ENCODE measurements at regions not wholly inside any gene's neighbourhood (a gene's known extent, or its start where the extent isn't known, plus 50 kb on each side); places are given as distances from the start of the nearest gene placed in this dataset.

DNA sequence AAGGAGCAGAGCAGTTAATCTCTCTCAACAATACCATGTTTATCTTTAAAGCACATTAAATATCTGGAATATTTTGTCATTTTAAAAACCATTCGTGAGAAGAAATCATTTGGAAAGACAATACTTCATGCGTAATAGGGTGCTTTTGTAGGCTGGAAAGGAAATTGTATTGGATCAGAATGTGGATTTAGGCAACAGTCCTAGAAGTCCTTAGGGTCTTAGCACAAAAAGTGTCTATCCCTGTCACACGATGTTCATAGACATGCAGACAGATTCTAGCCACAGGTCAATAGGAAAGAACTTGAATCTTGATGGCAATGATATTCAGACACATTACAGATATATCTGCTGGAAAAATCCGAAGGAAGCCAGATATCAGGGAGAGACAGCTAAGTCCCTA is 156.0 kb downstream of the KCTD12 start:
- no peak overlapping the region for H3K4me3 ChIP-seq (ENCODE audit: low read depth, low read length)
- TF ChIP-seq, protein P1, sequence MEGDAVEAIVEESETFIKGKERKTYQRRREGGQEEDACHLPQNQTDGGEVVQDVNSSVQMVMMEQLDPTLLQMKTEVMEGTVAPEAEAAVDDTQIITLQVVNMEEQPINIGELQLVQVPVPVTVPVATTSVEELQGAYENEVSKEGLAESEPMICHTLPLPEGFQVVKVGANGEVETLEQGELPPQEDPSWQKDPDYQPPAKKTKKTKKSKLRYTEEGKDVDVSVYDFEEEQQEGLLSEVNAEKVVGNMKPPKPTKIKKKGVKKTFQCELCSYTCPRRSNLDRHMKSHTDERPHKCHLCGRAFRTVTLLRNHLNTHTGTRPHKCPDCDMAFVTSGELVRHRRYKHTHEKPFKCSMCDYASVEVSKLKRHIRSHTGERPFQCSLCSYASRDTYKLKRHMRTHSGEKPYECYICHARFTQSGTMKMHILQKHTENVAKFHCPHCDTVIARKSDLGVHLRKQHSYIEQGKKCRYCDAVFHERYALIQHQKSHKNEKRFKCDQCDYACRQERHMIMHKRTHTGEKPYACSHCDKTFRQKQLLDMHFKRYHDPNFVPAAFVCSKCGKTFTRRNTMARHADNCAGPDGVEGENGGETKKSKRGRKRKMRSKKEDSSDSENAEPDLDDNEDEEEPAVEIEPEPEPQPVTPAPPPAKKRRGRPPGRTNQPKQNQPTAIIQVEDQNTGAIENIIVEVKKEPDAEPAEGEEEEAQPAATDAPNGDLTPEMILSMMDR (IDR thresholded peaks at IDR 0.05; ENCODE audit: insufficient read depth, low read depth, low read length): no peak
- no peak for DNase-seq (ENCODE audit: low read depth)

DNA sequence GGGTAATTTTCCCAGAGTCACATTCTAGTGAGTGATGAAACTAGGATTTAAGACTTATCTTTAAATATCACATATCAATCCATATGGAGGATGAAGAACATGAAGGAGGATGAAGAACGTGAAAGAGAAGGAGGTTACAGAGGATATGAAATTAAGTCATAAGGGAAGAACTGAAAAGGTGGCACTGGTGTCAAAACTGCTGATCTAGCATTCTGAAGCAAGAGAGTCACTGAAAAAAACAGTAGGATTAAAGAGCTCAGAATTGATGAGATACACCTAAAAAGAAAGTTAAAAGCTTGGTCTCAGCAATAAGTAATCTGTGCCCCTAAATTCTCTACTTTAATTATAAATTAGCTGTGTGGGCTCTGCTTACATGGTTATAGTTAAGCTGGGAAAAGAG is 156.5 kb downstream of the KCTD12 start:
- DNase-seq (ENCODE audit: low read depth): no peak
- TF ChIP-seq, protein P1 (IDR thresholded peaks at IDR 0.05; ENCODE audit: insufficient read depth, low read depth, low read length): no peak

DNA sequence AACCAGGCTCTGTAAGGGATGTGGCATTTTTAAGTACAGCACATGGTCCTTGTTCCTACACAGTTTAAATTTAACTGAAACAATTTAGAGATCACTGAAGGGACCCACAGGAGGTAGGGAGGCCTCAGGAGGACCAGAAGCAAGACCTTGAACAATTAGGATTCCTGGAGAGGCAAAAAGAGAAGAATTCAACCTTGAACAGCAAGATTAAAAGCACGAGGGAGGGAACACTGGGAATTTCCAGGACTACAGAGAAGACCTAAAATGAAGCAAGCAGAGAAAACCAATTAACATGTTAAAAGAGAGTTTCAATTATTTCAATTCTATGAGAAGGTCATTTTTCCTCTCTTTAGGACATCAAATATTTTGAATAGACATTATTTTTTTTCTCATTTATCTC is 160.3 kb downstream of the KCTD12 start:
- no peak overlapping the region for H3K4me3 ChIP-seq (ENCODE audit: low read depth, low read length)
- TF ChIP-seq, protein P1 (IDR thresholded peaks at IDR 0.05; ENCODE audit: insufficient read depth, low read depth, low read length): no peak
- DNase-seq (ENCODE audit: low read depth): no peak

More for the DNA sequence above, 156.5 kb downstream of the KCTD12 start:
- no peak overlapping the region for H3K4me3 ChIP-seq (ENCODE audit: low read depth, low read length)

DNA sequence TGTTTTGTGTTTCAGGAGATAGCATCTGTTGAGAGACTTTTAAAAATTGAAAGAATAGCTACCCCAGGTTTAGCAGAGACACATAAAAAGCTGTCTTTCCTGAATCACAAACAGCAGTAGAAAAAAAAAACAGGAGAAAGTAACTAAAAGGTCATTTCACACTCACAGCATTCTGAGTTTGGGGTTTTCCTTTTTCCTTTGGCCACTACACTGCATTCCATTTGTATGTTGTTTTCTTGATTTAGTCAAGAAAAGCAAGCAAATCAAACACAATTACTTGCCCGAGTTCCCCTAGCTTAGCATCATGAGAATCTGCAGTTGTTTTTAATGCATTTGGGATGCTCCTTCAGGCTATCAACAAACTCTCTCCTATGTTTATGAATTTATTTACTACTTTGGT is 161.0 kb downstream of the KCTD12 start:
- DNase-seq (ENCODE audit: low read depth): peak; percentile 56
- TF ChIP-seq, protein P1 (IDR thresholded peaks at IDR 0.05; ENCODE audit: insufficient read depth, low read depth, low read length): no peak
- no peak overlapping the region for H3K4me3 ChIP-seq (ENCODE audit: low read depth, low read length)

DNA sequence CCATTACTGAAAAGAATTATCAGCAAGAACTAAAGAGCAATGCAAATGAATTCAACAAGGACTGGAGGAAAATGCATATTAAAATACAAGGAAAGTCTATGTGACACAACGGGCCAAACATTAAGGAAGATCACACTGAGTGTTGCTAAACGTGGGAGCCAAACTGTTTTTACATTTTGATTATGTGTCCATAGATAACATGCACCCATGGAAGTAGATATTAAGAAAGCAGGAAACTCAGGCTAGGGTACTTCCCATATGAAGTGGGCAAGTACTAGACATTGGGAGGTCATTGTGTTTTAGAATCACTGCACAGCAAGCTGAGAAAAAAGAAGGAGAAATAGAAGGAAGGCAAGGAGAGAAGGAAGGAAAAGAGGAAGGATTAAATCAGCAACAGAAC is 161.8 kb downstream of the KCTD12 start:
- H3K4me3 ChIP-seq (ENCODE audit: low read depth, low read length): no peak overlapping the region
- DNase-seq (ENCODE audit: low read depth): no peak
- TF ChIP-seq, protein P1 (IDR thresholded peaks at IDR 0.05; ENCODE audit: insufficient read depth, low read depth, low read length): no peak

DNA sequence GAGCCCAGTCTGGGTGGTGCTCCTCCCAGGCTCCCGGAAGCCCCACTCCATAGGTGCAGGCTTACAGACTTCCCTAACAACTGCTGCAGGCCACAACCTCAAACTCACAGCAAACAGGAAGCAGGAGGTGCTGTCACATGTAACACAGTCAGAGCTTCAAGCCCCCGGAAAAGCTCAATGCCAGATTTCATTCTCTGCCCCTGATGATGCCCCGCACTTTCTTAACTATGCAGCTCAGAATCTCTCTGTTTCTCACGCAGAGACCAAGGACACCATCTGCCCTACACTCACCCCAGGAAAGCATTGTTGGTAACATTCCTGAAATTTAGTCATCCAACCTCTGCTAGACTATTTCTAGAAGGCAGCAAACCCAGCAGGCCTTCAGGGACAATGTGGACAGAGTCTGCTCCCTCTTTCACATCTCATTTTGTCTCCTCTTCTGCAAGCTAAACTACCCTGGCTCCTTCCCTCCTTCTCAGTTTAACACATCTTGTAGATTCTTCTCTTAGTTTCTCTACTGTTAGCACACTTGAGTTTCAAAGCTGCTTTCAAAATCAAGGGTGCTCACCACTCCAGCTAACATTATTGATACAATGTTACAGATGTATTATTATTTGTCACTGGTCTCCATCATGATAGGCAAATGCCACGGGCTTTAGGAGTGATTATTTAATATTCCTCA is 162.5 kb downstream of the KCTD12 start:
- peak; percentile 56 for DNase-seq (ENCODE audit: low read depth)
- TF ChIP-seq, protein P1 (IDR thresholded peaks at IDR 0.05; ENCODE audit: insufficient read depth, low read depth, low read length): no peak
- H3K4me3 ChIP-seq (ENCODE audit: low read depth, low read length): no peak overlapping the region

DNA sequence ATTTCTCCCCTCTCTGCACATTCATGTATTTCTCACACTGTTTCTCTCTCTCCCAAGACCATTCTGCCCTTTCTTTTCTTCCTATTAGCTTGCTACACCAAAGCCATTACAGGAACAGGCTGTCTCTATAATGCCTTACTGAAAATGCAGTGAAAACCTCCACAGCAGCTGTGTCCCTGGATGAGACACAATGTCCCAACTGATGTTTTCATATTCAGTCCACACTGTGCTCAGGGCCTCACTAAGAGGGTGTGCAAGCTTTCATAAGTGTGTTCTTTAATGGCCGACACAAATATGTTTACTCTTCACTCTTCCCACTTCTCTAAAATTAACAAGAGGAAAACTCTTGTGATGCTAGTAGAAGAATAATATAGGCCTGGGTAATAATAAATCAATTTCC is 163.4 kb downstream of the KCTD12 start:
- TF ChIP-seq, protein P1 (IDR thresholded peaks at IDR 0.05; ENCODE audit: insufficient read depth, low read depth, low read length): no peak
- DNase-seq (ENCODE audit: low read depth): no peak
- H3K4me3 ChIP-seq (ENCODE audit: low read depth, low read length): no peak overlapping the region
